GM21717 (cell line): ENCODE measurements at regions not wholly inside any gene's neighbourhood (a gene's known extent, or its start where the extent isn't known, plus 50 kb on each side); places are given as distances from the start of the nearest gene placed in this dataset.

Source experiments
- ATAC-seq: cut with Tn5 transposase; IDR thresholded peaks from one replicate; pipeline ENCODE4 v1.9.1; 2021; ENCODE audit warnings: mild to moderate bottlenecking, moderate library complexity; ENCODE audit not compliant: unreplicated experiment

DNA sequence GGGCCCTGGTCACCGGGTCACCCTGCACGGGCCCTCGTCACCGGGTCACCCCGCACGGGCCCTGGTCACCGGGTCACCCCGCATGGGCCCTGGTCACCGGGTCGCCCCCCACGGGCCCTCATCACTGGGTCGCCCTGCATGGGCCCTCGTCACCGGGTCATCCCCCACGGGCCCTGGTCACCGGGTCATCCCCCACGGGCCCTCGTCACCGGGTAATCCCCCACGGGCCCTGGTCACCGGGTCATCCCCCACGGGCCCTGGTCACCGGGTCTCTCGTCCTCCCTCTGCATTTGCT, 77.6 kb downstream of the RIPK4 start:
- no peak for ATAC-seq

DNA sequence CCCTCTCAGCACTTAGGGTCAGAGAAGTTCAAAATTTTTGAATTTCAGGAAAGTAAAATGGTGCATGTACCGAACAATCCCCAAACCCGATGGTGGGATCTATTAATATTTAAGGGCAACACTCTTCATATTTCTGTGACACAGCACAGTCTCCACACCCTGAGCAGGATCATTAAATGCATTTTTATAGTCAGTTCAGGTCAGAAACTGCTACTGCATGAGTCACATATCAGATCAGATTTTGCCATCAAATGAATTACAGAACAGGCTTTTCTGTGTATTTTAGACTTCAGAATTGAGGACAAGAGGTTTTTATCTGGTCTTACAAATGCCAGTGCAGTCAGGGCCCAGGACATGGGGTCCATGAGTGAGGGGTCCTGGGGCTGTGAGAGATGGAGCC, 79.2 kb downstream of the RIPK4 start:
- ATAC-seq: no peak

DNA sequence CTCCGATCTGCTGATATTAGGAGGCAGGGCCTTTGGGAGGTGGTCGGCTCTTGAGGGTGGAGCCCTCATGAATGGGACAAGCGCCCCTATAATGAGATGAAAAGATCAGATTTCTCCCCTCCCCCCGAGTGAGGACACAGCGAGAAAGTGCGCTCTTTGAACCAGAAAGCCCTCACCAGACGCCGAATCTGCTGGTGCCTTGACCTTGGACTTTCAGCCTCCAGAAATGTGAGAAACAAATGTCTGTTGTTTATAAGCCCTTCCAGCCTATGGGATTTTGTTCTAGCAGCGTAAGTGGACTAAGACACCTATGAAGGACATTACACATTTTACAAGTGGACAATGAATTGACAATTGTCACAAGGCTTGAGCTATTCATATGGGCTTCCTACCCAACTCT, 80.2 kb downstream of the RIPK4 start:
- no peak for ATAC-seq

DNA sequence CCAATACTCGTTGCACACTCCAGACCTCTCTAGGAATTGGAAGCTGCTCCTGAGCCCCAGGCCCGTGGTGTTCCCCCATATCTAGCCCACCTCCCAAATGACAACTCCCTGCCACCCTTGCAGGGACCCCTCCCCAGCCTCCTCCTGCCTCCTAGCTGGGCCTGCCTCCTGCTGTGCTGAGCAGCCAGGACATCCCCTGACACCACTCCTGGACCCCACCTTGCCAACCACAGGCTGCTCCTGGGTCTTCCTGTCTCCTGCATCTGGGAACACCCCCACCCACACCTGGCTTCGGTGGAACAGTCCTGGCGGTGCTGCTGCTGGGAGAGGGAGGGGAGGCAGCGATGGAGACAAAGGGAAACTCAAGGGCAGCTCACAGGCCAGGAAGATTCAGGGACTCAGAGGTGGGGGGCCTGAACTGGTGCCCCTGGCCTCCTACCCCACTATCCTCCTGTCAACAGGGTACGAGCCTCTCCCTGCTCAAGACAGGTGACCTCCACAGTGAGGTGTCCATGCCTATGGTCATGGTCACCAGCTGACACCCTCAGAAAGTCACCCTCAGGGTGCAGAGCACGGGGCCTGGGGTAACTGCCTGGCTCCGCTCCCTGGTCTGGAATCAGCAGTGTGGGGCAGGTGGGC, 81.2 kb downstream of the RIPK4 start:
- no peak for ATAC-seq

DNA sequence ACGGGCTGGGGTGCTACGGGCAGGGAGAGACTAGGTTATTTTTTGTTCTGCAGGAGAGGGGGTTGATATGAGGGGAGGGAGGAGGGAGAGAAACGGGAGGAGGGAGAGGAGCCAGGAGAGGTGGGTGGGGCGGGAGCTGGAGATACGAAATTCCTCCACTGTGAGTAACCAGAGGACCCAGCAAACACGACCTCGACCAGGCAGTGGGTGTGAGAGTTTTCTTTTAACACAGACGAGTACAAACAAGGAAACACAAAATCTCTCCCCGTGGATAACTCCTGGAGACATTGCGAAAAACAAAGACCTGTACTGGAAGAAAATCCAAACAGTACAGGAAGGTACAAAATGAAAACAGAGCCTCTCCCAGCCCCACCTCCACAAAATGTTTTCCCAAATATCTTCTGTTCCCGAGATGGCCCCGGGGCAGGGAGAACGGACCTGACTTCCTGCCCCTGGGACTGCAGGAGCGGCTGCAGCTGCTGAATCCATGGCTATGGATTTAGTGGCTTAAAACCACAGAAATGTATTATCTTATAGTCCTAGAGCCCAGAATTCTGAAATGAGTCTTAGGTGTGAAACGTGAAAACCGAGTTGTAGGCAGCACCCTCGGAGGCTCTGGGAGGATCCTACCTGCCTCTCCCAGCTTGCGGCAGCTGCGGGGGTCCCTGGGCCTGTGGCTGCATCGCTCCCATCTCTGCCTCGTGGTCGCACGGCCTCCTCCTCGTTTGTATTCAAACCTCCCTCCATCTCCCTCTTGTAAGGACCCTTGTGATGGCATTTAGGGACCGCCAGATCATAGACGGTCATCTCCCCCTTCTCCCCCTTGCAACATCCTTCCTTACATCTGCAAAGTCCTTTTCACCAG, 82.2 kb downstream of the RIPK4 start:
- ATAC-seq: no peak

DNA sequence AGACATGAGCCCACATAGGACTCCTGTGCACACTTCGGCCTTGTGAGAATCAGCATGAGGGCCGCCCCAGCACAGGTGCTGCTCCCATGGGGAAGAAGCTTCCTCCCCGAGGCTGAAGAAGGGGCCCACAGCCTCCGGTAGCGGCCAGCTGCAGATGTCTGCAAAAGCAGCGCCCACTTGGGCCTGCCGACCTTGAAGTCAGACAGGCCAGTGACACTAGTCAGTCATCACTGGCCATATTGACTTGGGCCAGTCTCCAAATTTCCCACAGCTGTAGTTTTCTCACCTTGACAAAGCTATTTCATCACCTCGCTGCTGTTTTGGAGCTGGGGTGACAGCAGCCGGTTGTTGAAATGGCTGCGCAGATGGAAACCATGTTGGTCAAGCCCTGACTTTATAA, 83.0 kb downstream of the RIPK4 start:
- no peak for ATAC-seq

DNA sequence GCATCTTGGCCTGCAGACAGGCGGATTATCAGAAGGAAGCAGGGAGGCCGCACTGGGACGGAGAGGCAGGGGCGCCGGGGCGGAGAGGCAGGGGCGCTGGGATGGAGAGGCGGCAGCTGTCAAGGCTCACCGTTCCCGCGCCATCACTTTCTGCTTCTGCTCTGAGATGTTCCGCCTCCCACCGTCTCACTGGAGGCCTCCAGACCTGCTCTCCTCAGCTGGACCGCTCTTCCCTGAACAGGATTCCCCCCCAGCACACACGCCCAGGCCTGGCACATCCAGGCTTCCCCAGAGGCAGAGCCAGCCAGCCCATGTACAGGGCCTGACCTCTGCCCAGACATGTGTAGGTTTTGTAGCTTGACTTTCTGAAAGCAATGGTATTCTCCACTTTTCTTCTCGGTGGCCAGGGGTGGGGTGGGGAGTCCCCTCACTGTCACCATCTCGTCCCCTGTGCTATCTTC, 84.1 kb downstream of the RIPK4 start:
- no peak for ATAC-seq

DNA sequence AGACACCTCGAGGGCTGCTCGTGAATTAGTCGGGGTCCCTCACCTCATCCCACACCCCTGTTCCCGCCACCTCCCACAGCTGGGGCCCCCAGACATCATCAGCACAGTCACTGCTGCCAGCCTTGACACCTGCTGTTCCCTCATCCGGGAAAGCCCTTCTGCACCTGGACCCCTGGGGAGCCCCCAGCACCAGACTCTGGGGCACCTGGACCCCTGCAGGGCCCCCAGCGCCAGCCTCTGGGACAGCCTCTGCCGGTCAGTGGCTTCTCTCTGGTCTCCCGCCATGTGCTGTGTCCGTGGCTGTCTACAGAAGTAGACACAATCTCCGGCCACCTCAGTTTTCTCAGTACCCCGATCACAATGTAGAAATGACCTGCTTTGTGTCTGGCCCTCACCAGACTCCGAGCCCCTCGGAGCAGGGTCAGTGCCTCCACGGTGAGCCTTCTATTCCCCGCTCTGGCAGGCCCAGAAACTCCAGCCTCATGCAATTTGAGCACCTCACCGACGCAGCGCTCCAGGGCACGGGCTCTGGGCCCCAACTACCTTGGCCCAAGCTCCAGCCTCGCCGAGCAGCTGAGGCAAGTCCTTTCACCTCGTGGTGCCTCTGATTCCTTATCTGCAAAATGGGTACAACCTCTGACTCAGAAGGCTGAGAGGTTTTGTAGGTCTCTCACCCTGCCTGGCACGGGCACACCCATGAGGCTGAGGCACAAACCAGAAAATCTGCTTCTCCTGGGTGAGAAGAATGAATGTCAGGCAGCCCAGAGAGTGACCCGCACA, 84.7 kb downstream of the RIPK4 start:
- ATAC-seq: no peak

DNA sequence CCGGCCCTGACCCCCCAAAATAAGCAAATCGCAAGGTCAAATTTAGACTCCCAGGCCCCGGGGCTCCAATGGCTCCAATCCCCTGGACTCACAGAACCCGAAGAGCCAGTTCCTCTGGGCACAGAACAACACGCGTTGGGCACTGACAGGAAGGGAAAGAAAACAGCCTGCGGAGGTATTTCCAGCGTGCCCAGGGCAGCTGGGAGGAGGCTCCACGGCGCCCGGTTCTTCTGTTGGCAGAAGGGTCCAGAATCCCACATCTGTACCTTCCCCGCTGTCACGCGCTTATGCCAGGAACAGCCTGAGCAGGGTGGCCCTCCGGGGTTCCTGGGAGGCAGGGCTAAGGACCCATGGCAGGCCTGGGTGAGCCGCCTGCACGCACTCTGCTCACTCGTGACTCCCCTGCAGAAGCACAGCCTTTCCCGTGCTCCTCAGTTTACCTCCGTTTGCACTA, 85.5 kb downstream of the RIPK4 start:
- ATAC-seq: no peak

DNA sequence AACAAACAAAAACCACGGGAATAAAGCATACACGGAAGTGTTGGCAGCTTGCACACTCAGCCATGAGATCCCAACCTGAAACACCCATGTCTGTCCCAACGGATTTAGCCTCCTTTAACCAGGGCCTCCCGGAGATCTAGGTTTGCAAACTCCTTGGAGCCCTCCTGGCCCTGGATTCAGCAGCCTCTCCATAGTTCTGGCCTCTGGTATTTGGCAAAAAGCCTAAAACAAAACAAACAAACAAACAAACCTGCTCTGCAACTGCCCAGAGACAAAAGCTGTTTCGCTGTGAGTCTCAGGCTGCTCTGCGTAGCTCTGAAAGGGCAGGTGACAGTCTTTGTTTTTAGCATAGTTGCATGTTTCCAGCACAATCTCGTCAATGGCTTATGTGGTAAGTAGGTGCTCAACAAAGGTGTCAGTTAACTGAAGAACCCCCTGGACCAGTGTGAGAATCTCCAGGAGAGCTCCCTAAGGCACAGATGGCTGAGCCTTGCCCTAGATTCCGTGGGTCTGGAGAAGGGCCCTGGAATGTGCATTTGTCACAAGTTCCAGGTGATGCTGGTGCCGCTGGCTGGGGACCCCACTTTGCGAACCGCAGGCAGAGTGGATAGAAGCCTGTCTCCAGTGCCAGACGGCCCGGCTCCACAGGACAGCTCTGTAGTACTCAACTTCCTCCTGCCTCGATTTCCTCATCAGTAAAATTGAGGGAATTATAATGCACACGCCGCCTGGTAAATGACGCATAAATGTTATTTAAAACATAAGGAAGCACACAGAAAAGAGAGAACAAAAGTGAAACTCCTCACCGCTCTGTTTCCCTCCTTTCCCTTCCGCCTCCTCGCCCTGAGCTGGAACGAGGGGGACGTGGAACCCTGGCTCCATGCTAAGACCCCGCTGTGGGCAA, 86.2 kb downstream of the RIPK4 start:
- ATAC-seq: no peak

DNA sequence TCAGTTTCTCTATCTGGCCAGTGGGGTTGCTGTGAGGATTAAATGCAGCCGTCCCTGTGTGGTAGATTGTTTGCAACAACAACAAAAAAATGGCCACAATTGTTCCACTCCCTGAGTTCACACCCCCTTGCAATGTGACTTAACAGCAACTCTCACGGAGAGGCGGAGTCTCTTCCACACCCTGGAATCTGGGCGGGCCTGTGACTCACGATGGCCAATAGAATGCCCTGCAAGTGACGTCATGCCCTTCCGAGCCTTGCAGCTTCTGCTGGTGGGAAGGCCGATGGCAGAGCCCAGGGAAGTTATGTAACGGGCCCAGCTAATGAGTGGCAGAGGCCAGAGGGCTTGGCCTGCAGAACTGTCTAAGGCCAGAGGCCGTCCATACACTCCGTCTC, 87.9 kb downstream of the RIPK4 start:
- ATAC-seq: no peak

DNA sequence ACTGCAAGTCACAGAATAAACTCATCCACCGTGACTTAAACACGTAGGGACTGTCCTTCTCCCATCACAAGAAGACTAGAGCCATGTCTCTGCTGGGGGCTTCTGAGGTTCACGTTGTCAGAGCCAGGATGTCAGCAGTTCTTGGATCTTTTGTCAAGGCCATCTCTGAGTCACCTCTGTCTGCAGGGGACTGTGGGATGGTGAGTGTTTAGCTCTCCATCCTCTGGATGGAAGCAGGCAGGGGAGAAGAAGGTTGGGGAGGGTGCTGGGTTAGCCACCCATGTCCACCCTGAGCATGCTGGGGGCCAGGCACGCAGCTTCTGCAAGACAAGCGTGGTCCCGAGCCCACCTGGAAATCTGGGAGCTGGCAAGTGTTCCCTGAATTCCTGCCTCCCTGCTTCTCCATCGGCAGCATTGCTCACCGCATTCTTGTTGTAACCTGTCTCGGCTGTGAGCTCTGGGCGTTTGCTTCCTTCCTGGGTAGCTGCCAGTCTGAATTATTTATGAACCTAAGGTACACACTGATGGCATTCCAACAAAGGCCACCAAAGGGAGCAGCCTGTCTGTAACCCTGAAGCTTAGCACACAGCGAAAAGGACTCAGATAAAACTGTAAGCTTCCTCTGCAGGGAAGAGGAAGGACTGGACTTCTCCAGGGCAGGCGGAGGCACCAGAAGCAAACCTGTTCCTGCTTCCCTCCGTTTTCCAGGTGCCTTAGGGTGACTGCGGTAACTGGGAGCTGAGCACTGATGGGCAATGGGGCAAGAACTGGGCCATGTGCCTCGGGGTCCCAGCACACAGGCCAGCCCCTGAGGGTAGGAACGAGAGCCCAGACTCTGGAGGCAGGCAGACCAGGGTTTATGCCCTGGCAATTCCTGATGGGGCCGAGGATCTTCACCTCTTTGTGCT, 88.6 kb downstream of the RIPK4 start:
- ATAC-seq: no peak

DNA sequence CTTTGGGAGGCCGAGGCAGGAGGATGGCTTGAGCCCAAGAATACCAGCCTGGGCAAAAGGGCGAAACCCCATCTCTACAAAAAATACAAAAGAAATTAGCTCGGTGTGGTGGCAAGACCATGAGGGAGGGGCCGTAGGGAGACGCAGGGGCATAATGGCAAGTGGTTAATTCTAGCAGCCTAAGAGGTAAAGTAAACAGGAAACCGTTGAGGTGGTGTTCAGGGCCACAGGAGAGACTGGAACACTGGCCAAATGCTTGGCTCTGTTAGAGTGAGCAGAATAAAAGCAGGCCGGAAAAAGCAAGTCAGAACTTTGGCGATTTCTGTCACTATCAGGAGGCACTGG, 89.2 kb downstream of the RIPK4 start:
- no peak for ATAC-seq

DNA sequence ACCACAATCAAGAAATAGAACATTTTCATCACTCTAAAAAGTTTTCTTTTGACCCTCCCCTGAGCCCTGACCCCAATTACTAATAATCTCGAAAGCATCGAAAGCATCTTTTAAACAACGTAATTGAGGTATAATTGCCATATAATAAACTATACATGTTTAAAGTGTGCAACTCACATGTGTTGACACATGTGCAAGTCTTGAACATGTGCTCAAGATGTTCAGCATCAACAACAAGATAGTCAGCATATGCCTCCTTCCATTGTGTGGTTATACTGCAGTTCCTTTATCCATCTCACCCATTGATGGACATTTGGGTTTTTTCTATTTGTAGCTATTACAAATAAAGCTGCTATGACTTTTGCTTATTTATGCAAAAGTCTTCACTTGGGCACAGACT, 90.7 kb downstream of the RIPK4 start:
- no peak for ATAC-seq

DNA sequence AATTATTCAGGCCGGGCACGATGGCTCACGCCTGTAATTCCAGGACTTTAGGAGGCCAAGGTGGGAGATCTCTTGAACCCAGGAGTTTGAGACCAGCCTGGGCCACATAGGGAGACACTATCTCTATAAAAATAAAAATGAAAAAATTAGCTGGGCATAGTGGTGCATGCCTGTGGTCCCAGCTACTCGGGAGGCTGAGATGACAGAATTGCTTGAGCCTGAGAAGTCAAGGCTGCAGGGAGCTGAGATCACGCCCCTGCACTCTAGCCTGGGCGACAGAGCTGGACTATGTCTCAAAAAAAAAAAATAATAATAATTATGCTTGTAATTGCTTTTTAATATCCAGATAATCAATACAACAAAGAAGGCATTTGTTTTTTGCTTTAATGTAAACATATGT, 91.3 kb downstream of the RIPK4 start:
- ATAC-seq: no peak

DNA sequence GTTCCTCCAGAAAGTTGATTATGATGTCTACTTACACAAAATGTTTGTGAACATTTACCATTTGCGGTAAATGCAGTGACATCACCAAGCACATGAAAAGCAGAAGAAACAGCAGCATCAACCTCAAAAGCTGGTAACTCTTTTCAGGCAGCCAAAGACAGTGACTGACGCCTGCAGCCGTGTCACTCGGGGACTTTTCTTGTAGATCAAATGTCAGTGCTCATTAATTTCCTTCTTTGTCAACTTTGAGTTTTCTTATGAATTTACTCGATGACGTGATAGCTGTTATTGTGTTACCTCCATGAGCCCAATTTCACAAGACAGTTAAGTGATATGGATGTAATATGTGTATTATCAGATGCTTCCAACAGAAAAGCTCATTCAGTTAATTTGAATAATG, 92.5 kb downstream of the RIPK4 start:
- ATAC-seq: no peak

DNA sequence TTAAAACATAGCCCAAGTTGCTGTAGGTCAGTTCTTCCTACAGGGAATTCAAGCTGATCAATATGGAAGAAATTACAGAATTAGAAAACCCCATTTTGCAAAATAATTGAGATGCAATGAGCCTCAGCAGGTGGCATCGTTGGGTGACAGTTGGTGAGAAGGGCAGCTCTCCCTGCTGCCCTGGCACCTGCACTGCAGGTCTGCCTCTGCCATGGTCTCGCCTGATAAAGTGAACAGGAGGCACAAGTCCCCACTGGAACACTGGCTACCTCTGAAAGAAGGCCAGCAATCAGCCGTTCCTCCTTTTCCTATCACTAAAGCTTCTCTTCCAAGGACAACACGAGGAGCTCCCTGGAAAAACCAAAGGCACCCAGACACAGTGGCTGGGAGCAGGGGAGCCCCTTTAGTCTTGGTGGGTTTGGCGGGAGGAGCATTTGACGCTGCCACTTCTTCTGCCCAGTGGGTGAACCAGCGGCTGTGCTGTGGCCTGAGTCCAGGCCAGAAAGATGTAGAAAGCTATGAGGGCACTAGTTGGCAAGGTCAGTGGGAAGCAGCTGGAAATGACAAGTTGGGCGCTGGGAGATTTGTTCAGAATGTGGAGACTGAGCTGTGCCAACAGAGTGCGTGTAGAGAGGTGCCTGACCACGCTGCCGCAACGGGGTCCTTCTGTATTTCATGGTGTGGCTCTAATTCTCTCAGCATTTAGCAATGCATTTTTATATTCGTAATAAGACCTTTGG, 93.1 kb downstream of the RIPK4 start:
- no peak for ATAC-seq

DNA sequence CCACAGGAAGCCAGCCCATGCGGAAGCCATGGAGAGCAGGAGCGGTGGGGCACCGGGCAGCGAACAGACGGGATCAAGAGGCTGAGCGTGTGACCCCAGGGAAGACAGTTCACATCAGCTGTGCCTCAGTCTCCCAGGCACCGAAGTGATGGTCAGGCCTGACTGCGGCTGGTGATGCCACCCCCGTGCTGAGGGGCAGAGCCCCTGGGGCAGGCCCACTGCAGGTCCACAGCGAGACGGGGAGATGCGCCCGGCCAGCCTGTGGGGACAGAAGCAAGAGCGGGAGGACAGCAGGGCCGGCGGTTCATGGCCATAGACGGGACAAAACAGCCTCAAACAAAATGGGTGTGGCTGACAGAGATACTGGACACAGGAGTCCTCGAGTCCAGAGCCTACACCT, 93.8 kb downstream of the RIPK4 start:
- no peak for ATAC-seq

DNA sequence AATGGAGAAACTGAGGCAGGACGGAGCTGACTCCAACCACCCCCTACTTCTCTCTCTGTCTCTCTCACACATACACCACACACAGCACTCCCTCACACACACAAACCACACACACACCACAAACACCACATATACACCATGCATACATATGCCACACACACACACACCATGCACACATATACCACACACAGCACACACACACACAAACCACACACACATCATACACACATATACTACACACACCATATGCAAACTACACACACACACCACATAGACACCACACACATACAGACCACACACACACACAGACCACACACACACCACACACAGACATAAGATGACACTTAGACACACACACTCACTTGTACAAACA, 94.3 kb downstream of the RIPK4 start:
- no peak for ATAC-seq
